Stimulated activated CD4-positive, alpha-beta T cell treated with anti-CD3 and anti-CD28 coated beads, Interleukin-2, amount 100 ng/mL, for 4 hours (primary cell): ENCODE measurements at regions not wholly inside any gene's neighbourhood (a gene's known extent, or its start where the extent isn't known, plus 50 kb on each side); places are given as distances from the start of the nearest gene placed in this dataset.

Experiments used
- DNase-seq: peaks from one replicate; pipeline ENCODE4 v3.0.0-alpha.2; 2020; ENCODE audit warnings: low read depth

- DNase-seq: no peak
Measured at GRCh38 chr17:65405563-65405962, 155.9 kb downstream of the AXIN2 start.

GRCh38 chr17:65404761-65405160 lies 156.7 kb downstream of the AXIN2 start:
- DNase-seq: no peak

GRCh38 chr17:65403626-65404025 lies 157.8 kb downstream of the AXIN2 start:
- DNase-seq: no peak

- DNase-seq: no peak
Measured at GRCh38 chr17:65402513-65403496, 158.6 kb downstream of the AXIN2 start.

- DNase-seq: no peak
Measured at GRCh38 chr17:65401561-65401960, 159.9 kb downstream of the AXIN2 start.

- no peak for DNase-seq
Measured at GRCh38 chr17:65400701-65401100, 160.7 kb downstream of the AXIN2 start.

GRCh38 chr17:65398040-65398787 lies 163.2 kb downstream of the AXIN2 start:
- DNase-seq: no peak

GRCh38 chr17:65395924-65396323 lies 165.5 kb downstream of the AXIN2 start:
- DNase-seq: no peak

- DNase-seq: no peak
Measured at GRCh38 chr17:65394811-65395472, 166.5 kb downstream of the AXIN2 start.

GRCh38 chr17:65393514-65393913 lies 167.9 kb downstream of the AXIN2 start:
- no peak for DNase-seq

- no peak for DNase-seq
Measured at GRCh38 chr17:65389949-65390348, 171.5 kb downstream of the AXIN2 start.

- DNase-seq: no peak
Measured at GRCh38 chr17:65389426-65389825, 172.0 kb downstream of the AXIN2 start.

GRCh38 chr17:65388911-65389310 lies 172.5 kb downstream of the AXIN2 start:
- DNase-seq: no peak

GRCh38 chr17:65387322-65387721 lies 174.1 kb downstream of the AXIN2 start:
- DNase-seq: no peak

GRCh38 chr17:65385726-65386125 lies 175.7 kb downstream of the AXIN2 start:
- no peak for DNase-seq

- DNase-seq: no peak
Measured at GRCh38 chr17:65385071-65385470, 176.4 kb downstream of the AXIN2 start.

- no peak for DNase-seq
Measured at GRCh38 chr17:65381152-65381551, 180.3 kb downstream of the AXIN2 start.

GRCh38 chr17:65374966-65375365 lies 186.5 kb downstream of the AXIN2 start:
- DNase-seq: no peak

- DNase-seq: no peak
Measured at GRCh38 chr17:65371702-65372101, 189.7 kb downstream of the AXIN2 start.

GRCh38 chr17:65370669-65371131 lies 190.7 kb downstream of the AXIN2 start:
- no peak for DNase-seq

GRCh38 chr17:65368341-65368740 lies 193.1 kb downstream of the AXIN2 start:
- DNase-seq: no peak

GRCh38 chr17:65366102-65366844 lies 195.2 kb downstream of the AXIN2 start:
- peak; percentile 69 for DNase-seq
